ENCODE measurements at regions not wholly inside any gene's neighbourhood (a gene's known extent, or its start where the extent isn't known, plus 50 kb on each side); places are given as distances from the start of the nearest gene placed in this dataset.
A peak's percentile ranks its signal among the peaks of the same experiment; 100 is the strongest.

- DNase-seq = no peak
These were observed 58.1 kb downstream of the TUSC7 start for GRCh38 chr3:116767726-116768125.

DNA sequence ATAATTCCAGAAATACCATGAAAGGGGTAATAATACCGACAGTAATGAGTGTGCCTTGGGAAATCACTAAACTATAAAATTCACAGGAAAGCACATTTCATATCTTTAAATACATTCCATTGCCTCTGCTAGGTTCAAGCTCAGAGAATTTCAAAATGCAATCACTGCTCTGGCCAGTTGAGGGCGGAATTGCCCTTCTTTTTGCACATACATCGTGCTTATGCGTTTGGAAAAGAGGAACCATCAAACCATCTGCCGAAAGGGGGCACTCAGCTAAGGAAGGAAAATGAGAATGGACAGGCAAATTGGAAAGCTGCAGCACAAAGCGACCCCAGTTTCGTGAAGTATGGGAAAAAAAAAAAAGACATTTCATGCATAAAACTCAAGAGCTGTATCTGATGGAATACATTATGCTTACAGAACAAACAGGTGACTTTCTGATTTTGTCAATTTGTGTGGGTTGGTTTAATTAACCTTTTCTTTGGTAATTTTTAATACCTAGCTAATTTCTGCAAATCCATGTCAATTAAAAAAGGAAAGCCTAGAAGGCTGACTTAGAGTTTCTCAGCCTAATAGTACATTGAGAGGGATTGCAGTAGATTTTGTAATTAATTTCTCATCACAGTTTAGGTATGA is 61.4 kb downstream of the TUSC7 start:
- DNase-seq = peak; percentile 81 to 85

DNA sequence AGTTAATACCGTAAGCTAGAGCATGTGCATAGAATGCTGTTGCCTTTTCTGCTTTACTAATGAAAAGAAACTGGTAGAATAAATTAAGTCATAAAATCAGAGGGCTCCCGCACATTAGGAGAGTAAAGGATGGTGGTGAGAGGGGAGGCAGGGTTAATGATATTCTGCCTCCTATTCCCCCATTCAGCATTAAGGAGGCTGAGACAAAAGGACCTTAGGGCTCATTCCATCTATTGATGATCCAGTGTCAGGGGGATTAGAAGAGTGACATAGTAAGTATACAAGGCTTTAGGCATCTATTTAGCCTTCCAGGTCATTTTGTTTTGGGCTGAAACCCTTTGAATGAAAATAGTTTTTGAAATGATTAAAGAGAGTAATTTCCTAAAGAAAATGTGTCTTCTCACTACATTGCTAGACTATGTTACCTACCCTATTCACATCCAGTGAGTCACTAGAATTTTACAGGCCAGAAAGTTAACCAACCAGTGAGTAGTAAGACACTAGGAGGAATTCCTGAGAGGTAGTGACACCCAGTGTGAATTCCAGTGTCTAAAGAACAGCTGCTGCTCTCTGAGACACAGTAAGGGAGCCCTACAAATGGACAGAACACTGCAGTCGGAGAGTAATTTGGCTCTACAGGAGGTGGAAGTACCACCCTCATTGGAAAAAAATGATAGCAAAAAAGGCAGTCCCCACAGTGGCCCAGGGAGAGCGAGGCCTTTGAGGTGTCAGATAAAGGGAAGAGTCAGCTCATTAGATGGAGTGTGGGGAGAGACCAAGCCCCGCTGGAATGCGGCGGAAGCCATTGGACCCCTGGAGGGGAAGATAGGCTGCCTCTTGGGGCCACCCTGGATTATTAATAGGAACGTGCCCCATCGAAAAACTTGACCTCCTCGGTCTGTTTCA is 67.6 kb downstream of the TUSC7 start:
- no peak for DNase-seq

- DNase-seq = no peak
These were observed 75.6 kb downstream of the TUSC7 start for GRCh38 chr3:116785226-116785625.

- DNase-seq = no peak
These were observed 93.1 kb downstream of the TUSC7 start for GRCh38 chr3:116802651-116803050.

DNA sequence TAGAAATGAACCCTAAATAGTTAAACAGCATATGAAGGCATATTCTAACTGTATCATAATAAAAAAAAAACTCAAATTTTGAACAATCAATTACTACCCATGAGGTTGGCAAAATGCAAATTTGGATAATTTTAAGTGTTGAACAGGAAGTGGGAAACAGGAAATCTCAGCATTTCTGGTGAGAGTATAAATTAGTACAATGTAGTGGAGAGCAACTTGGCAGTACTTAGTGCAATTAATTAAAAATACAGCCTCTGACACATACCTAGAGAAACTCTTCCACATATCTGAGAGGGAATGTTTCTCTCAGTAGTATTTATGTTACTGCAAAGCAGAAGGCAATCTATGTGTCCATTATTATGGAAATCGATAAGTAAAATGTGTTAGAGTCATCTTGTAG is 96.8 kb downstream of the TUSC7 start:
- DNase-seq = no peak

DNA sequence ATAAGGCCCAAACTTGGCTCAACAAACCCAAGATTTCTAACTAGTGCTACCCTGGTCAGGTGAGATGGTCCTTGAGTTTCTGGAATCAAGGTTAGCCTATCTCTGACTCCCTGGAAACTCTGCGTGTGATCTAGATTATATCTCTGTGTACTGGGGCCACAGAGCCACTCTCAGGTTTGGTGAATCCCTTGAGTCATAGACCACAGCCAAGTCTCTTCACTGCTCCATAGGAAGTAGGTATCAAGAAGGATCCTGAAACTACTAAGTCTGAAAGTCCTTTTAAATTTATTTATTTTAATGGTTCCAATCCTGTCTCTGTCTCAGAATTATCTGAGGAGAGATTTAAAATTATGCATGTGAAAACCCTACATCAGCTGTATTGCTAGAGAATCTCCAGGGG is 99.1 kb downstream of the TUSC7 start:
- no peak for DNase-seq

GRCh38 chr3:116809208-116809607 is 99.6 kb downstream of the TUSC7 start:
- DNase-seq = no peak

- DNase-seq = no peak
These were observed 102.2 kb downstream of the TUSC7 start for GRCh38 chr3:116811754-116812153.

DNA sequence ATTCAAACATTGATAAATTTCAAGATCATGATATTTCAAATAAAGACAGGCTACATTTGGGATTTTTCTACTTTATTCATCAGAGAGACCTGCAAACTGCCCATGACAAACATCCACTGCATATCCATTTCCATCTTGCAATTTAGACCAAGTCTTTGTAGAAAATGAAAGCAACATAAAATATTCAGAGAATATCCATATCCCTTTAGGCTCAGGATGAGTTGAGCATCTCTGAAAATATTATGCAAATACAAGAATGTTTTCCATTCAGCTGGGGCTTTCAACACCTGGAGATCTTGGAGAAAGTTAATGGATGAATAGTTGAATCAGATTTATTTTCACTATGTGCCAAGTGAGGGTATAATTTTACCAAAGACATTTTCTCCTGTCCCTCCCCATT is 103.4 kb downstream of the TUSC7 start:
- DNase-seq = no peak

DNA sequence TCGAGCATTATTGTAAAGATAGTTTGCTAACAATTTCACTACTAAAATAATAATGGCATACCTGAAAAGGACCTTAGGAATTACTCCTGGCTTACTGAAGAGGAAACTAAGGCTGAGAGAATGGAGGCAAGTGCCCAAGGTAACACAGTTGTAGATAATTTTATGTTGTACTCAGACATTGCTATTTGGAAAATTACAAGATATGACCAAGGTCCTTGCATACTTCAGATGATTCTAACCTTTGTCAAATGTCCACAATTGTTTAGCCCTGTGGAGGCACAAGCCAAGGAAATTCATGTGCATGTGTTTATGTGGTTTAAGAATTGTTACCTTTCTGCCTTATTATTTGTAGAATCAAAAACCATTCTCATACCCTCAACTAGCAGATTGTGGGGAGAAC is 105.7 kb downstream of the TUSC7 start:
- no peak for DNase-seq

DNA sequence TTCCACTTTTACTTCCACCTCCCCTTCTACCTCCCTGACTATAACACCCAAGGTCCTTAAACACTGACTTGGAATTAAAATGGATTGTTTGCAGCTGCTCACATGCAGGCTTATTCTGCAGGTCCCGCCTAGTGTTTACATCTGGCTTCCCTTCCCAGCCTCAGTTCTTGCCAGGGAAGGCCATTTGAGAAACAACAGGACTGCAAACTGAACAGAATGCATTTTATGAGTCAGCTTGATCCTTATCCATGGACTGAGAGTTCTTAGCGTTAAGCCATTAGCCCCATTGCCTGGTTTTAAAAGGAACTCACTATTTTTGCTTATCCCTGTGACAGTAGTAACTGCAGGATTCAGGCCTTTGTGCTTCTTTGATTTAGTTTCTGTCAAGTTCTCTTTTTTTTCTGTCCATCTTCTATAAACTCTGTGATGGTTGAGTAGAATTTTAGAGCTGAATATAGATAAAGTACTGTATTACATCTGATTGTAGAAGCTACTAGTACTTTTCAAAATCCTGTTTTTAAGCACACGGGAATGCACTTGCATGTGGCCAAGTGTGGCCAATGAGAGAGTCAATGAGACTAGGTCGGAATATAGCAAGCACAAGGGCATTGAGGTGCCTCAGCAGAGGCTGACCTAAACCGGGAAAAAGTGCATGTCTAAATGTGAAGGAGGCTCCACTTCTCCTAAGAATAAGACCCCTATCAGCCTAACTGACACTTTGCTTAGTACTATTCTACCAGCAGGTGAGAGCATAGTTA is 106.4 kb downstream of the TUSC7 start:
- no peak for DNase-seq

DNA sequence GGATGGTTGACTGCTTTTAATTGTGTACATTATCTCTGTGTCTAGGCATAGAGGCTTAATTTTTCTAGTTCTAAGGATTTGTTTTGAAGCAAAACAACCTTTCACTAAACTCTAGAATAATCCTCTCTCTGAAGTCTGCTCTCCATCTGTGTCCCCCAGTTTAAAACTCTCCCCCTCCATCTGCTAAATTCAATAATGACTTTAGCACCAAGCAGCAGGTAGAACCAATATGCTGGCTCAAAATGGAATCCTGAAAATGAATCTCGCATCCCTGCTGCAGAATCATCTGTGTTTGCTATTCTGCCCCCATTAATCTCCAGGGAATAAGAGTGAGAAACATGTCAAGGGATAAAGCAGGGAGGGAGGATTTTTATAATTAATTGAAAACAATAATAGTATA is 111.8 kb downstream of the TUSC7 start:
- DNase-seq = no peak

DNA sequence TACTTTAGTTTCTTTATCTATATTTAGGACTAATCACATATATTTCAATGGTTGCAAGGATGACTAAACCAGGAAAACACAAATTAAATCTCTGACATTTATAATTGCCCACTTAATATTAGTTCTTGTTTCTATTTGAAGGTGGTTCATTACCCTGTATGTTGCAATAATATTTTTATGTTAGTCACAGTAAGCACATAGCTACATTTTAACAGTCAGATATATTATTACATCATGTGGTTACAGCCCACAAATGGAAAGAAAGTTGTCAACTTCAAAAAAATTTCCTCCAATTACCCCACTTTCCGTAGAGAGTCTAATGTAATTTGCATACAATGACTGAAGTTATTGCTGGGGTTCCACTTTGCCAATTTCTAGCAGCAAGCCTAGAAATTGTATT is 114.6 kb downstream of the TUSC7 start:
- DNase-seq = no peak

- no peak for DNase-seq
These were observed 123.6 kb downstream of the TUSC7 start for GRCh38 chr3:116833202-116833601.

DNA sequence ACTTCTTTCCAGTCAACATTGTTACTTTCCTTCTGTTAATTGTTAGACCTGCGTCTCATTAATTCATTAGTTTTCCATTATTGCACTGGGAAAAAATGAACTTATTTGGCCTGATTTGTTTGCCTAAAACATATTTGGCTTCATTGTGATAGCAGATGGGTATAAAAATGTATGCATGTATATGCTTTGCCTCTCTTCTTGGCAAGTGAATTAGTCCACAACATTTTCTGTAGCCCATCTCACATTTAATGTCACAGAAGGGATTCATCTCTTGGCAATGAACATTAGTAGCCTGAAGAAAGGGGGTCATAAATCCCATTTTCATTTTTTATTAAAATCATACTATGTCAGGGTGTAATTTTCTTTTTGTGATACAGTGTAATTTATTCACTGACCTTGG is 125.2 kb downstream of the TUSC7 start:
- no peak for DNase-seq

GRCh38 chr3:116835658-116836057 is 126.1 kb downstream of the TUSC7 start:
- no peak for DNase-seq

DNA sequence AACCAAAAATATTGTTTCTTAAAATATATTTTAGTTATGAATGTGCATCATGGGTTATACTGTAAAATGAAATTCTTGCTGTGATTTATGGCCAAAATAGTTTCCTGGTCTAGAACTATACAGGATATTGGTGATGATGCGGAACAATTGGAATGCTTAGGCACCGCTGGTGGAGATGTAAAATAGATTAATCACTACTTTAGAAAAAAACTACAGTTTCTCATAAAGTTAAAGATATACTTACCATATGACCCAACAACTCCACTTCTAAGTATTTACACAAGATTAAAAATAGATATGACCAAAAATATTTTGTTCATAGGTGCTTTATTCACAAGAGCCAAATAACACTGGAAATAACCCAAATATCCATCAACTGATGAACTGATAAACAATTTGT is 126.7 kb downstream of the TUSC7 start:
- no peak for DNase-seq

- DNase-seq = no peak
These were observed 127.9 kb downstream of the TUSC7 start for GRCh38 chr3:116837483-116837882.

GRCh38 chr3:116841003-116841735 is 131.6 kb downstream of the TUSC7 start:
- no peak for DNase-seq

- no peak for DNase-seq
These were observed 132.8 kb downstream of the TUSC7 start for GRCh38 chr3:116842254-116842957.

GRCh38 chr3:116848248-116848829 is 138.8 kb downstream of the TUSC7 start:
- DNase-seq = no peak

All from AML-193 (cell line).